ENCODE measurements at regions not wholly inside any gene's neighbourhood (a gene's known extent, or its start where the extent isn't known, plus 50 kb on each side); places are given as distances from the start of the nearest gene placed in this dataset.

GRCh38 chr2:207318181-207318628, 152.5 kb upstream of the KLF7 start:
- TF ChIP-seq CTCF (conservative IDR thresholded peaks at IDR 0.05; ENCODE audit: low read depth, low read length) (no peak), POLR2A (IDR thresholded peaks at IDR 0.05; ENCODE audit: low read depth, low read length) (no peak), MXI1 (IDR thresholded peaks at IDR 0.05; ENCODE audit: borderline replicate concordance, low read depth, low read length) (no peak), CHD1 (IDR thresholded peaks at IDR 0.05; ENCODE audit: low read depth, low read length) (no peak), USF2 (IDR thresholded peaks at IDR 0.05; ENCODE audit: low read depth, low read length) (no peak)

All from IMR-90 (cell line).